IMR-90 (cell line): ENCODE measurements at regions not wholly inside any gene's neighbourhood (a gene's known extent, or its start where the extent isn't known, plus 50 kb on each side); places are given as distances from the start of the nearest gene placed in this dataset.

Experiments
- CHD1 ChIP-seq: IDR thresholded peaks from 2 replicates; pipeline ENCODE4 v1.6.1; 2012; ENCODE audit warnings: low read depth, low read length, improper control_type of control experiment
- CTCF ChIP-seq: conservative IDR thresholded peaks from 2 replicates; pipeline ENCODE4 v1.5.1; 2012; ENCODE audit warnings: mild to moderate bottlenecking, low read depth, low read length, improper control_type of control experiment
- ELK1 ChIP-seq: fragments of 150-350 bp; IDR thresholded peaks from 2 replicates; pipeline ENCODE4 v1.6.1; 2016; ENCODE audit warnings: low read depth, mild to moderate bottlenecking, low read length, moderate library complexity, borderline replicate concordance
- FOS ChIP-seq: fragments of 150-350 bp; IDR thresholded peaks from 2 replicates; pipeline ENCODE4 v1.6.1; 2016; ENCODE audit warnings: low read depth, low read length
- POLR2A ChIP-seq: IDR thresholded peaks from 2 replicates; pipeline ENCODE4 v1.6.1; 2012; ENCODE audit warnings: mild to moderate bottlenecking, low read depth, low read length
- RCOR1 ChIP-seq: IDR thresholded peaks from 2 replicates; pipeline ENCODE4 v1.6.1; 2012; ENCODE audit warnings: mild to moderate bottlenecking, low read length, improper control_type of control experiment; ENCODE audit not compliant: insufficient replicate concordance
- RFX5 ChIP-seq: IDR thresholded peaks from 2 replicates; pipeline ENCODE4 v1.8.0; 2012; ENCODE audit warnings: low read depth, mild to moderate bottlenecking, low read length, moderate library complexity

GRCh38 chr2:176854878-176855277 lies 357.7 kb upstream of the HNRNPA3 start:
- no peak for TF ChIP-seq CTCF
- no peak for TF ChIP-seq RCOR1
- TF ChIP-seq POLR2A, result no peak
- no peak for TF ChIP-seq RFX5
- TF ChIP-seq FOS, result no peak
- TF ChIP-seq CHD1, result no peak
- no peak for TF ChIP-seq ELK1
